ENCODE measurements at regions not wholly inside any gene's neighbourhood (a gene's known extent, or its start where the extent isn't known, plus 50 kb on each side); places are given as distances from the start of the nearest gene placed in this dataset.

GRCh38 chr2:186294248-186294888, 191.7 kb upstream of the ZC3H15 start:
- H3K36me3 Mint-ChIP-seq (ENCODE audit: low read depth): no peaks in the 10 kb centered on the region
- no peak overlapping the region for H3K27ac Mint-ChIP-seq
- peaks cover 4% of the 10 kb centered on the region for H3K9me3 Mint-ChIP-seq
- no peaks in the 10 kb centered on the region for H3K27me3 Mint-ChIP-seq (ENCODE audit: low read depth)
- H3K4me3 Mint-ChIP-seq: no peak overlapping the region
- H3K4me1 Mint-ChIP-seq (ENCODE audit: low read depth): no peaks in the 10 kb centered on the region

DNA sequence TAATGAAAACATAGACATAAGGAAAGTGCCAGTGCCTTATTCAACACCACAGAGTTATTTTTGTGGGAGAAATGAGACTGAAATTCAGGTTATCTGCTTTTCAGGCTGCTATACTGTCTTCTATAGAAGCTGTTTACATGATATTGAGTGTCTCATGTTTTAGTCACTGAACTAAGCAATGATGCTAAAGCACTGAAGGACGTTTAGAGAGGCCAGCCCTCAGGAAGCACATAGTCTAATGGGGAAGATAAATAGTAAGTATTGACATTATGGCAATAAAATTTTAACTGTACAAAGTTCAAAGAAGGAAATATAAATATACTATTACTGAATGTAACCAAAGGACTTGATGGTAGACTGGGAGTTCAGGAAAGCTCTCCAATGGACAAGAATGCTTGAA, 186.4 kb upstream of the ZC3H15 start:
- no peaks in the 10 kb centered on the region for H3K27me3 Mint-ChIP-seq (ENCODE audit: low read depth)
- H3K36me3 Mint-ChIP-seq (ENCODE audit: low read depth): no peaks in the 10 kb centered on the region
- no peak overlapping the region for H3K4me3 Mint-ChIP-seq
- H3K9me3 Mint-ChIP-seq: no peaks in the 10 kb centered on the region
- H3K27ac Mint-ChIP-seq: no peak overlapping the region
- H3K4me1 Mint-ChIP-seq (ENCODE audit: low read depth): no peaks in the 10 kb centered on the region

GRCh38 chr2:186302263-186302662, 183.8 kb upstream of the ZC3H15 start:
- Mint-ChIP-seq H3K4me1 (ENCODE audit: low read depth) (no peaks in the 10 kb centered on the region), H3K27ac (no peak overlapping the region), H3K4me3 (no peak overlapping the region), H3K27me3 (ENCODE audit: low read depth) (no peaks in the 10 kb centered on the region), H3K9me3 (peaks cover 3% of the 10 kb centered on the region), H3K36me3 (ENCODE audit: low read depth) (no peaks in the 10 kb centered on the region)

- H3K36me3 Mint-ChIP-seq (ENCODE audit: low read depth): no peaks in the 10 kb centered on the region
- no peak overlapping the region for H3K27ac Mint-ChIP-seq
- H3K27me3 Mint-ChIP-seq (ENCODE audit: low read depth): no peaks in the 10 kb centered on the region
- peaks cover 3% of the 10 kb centered on the region for H3K9me3 Mint-ChIP-seq
- no peaks in the 10 kb centered on the region for H3K4me1 Mint-ChIP-seq (ENCODE audit: low read depth)
- no peak overlapping the region for H3K4me3 Mint-ChIP-seq
Measured at GRCh38 chr2:186303091-186303490, 183.0 kb upstream of the ZC3H15 start.

GRCh38 chr2:186304064-186304463, 182.0 kb upstream of the ZC3H15 start:
- peaks cover 3% of the 10 kb centered on the region for H3K9me3 Mint-ChIP-seq
- H3K36me3 Mint-ChIP-seq (ENCODE audit: low read depth): no peaks in the 10 kb centered on the region
- no peak overlapping the region for H3K4me3 Mint-ChIP-seq
- no peaks in the 10 kb centered on the region for H3K4me1 Mint-ChIP-seq (ENCODE audit: low read depth)
- no peak overlapping the region for H3K27ac Mint-ChIP-seq
- no peaks in the 10 kb centered on the region for H3K27me3 Mint-ChIP-seq (ENCODE audit: low read depth)

- no peaks in the 10 kb centered on the region for H3K27me3 Mint-ChIP-seq (ENCODE audit: low read depth)
- peaks cover 3% of the 10 kb centered on the region for H3K9me3 Mint-ChIP-seq
- H3K27ac Mint-ChIP-seq: no peak overlapping the region
- no peaks in the 10 kb centered on the region for H3K4me1 Mint-ChIP-seq (ENCODE audit: low read depth)
- H3K4me3 Mint-ChIP-seq: no peak overlapping the region
- no peaks in the 10 kb centered on the region for H3K36me3 Mint-ChIP-seq (ENCODE audit: low read depth)
Measured at GRCh38 chr2:186306754-186307153, 179.3 kb upstream of the ZC3H15 start.

DNA sequence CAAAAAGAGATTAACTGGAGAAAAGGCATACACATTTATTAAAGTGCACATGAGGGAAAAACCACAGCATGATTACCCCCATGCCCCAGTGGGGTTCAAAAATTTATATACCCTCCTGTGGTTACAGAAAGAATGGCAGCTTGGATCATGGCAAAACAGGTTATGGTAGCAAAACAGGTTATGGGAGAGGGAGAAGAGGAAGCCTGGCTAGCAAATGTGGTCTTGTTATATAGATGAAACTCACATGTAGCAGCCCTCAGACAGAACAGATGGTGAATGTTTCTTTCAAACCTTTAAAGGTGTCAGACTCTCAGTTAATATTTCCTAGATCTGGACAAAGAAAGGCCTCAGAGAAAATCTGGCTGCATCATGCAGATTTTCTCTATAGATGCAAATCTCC, 178.2 kb upstream of the ZC3H15 start:
- H3K4me1 Mint-ChIP-seq (ENCODE audit: low read depth): no peaks in the 10 kb centered on the region

DNA sequence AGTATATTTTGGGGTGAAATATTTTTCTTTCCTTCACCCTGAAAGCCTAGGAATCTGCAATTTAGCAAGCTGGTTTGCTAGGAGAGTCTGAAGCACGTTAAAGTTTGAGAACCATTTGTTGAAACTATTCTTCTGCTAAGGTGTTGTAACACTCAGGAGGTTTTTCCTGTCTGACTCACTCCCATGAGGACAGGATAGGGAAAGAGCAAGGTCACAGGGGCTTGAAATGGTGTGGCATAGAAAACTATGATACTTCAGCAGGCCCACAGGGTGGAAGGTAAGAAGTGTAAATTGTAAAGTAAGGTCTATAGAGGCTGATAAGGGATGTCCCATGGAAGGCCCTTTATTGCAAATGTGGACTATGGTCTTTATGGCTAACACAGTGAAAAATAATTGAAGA, 177.7 kb upstream of the ZC3H15 start:
- Mint-ChIP-seq H3K4me3 (no peak overlapping the region), H3K4me1 (ENCODE audit: low read depth) (no peaks in the 10 kb centered on the region), H3K36me3 (ENCODE audit: low read depth) (no peaks in the 10 kb centered on the region), H3K27me3 (ENCODE audit: low read depth) (no peaks in the 10 kb centered on the region), H3K27ac (no peak overlapping the region), H3K9me3 (peaks cover 13% of the 10 kb centered on the region)

More for the DNA sequence above, 178.2 kb upstream of the ZC3H15 start:
- H3K4me3 Mint-ChIP-seq: no peak overlapping the region
- peaks cover 13% of the 10 kb centered on the region for H3K9me3 Mint-ChIP-seq
- no peaks in the 10 kb centered on the region for H3K27me3 Mint-ChIP-seq (ENCODE audit: low read depth)
- no peak overlapping the region for H3K27ac Mint-ChIP-seq
- H3K36me3 Mint-ChIP-seq (ENCODE audit: low read depth): no peaks in the 10 kb centered on the region

DNA sequence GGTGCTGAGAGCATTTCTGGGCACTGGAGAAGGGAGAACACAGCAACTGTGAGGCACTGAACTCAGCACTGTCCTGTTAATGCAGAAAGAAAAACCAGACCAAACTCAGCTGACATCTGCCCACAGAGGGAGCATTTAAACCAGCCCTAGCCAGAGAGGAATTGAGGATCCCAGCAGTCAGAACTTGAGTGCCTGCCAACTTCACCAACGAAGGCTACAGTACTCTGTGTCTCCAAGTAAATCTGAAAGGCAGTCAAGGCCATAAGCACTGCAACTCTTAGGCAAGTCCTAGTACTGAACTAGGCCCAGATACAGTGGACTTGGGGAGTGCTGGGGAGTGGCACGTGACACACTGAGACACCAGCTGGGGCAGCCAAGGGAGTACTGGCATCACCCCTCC, 176.2 kb upstream of the ZC3H15 start:
- H3K27me3 Mint-ChIP-seq (ENCODE audit: low read depth): no peaks in the 10 kb centered on the region
- peaks cover 19% of the 10 kb centered on the region for H3K9me3 Mint-ChIP-seq
- no peaks in the 10 kb centered on the region for H3K36me3 Mint-ChIP-seq (ENCODE audit: low read depth)
- H3K27ac Mint-ChIP-seq: no peak overlapping the region
- H3K4me3 Mint-ChIP-seq: no peak overlapping the region
- no peaks in the 10 kb centered on the region for H3K4me1 Mint-ChIP-seq (ENCODE audit: low read depth)

DNA sequence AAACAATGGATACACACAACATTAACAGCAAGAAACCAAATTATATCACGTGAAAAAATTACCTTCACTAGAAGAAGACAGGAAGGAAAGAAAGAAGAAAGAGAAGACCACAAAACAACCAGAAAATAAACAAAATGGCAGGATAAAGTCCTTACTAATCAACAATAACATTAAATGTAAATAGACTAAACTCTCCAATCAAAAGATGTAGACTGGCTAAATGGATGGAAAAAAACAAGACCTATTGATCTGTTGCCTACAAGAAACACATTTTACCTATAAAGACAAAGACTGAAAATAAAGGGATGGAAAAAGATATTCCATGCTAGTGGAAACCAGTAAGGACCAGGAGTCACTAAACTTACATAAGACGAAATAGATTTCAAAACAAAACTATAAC, 167.0 kb upstream of the ZC3H15 start:
- no peak overlapping the region for H3K27ac Mint-ChIP-seq
- H3K4me1 Mint-ChIP-seq (ENCODE audit: low read depth): no peaks in the 10 kb centered on the region
- H3K27me3 Mint-ChIP-seq (ENCODE audit: low read depth): no peaks in the 10 kb centered on the region
- H3K4me3 Mint-ChIP-seq: no peak overlapping the region
- H3K9me3 Mint-ChIP-seq: peaks cover 43% of the 10 kb centered on the region
- no peaks in the 10 kb centered on the region for H3K36me3 Mint-ChIP-seq (ENCODE audit: low read depth)

GRCh38 chr2:186325827-186326535, 160.1 kb upstream of the ZC3H15 start:
- Mint-ChIP-seq H3K9me3 (peaks cover 15% of the 10 kb centered on the region), H3K4me3 (no peak overlapping the region), H3K27ac (no peak overlapping the region), H3K4me1 (ENCODE audit: low read depth) (no peaks in the 10 kb centered on the region), H3K27me3 (ENCODE audit: low read depth) (no peaks in the 10 kb centered on the region), H3K36me3 (ENCODE audit: low read depth) (no peaks in the 10 kb centered on the region)

DNA sequence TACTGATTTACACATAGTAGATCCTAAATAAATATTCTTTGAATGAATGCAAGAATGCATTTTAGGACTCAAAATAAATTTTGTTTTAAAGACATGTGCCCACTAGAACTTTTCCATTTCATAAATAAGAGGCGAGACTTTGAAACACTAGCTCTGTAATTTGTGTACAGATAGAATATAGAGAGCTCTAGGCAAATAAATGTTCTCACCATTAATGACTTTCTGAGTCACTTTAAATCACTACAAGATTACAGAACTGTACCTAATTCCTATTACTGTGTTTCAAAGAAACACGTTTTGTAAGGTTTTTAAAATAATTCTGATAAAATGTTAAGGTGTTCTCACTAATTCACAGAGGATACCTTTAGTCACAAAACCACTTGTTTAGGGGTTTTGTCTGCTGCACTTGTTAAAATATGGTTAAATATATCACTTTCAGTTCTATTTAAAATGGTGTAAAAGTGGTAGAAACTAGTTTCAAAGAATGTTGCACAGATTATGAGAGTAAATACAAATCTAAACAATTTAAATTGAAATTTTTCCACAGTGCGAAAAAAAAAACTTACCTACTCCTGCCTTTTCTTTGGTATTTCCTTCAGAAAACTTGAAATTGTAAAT, 158.7 kb upstream of the ZC3H15 start:
- Mint-ChIP-seq H3K4me3 (no peak overlapping the region), H3K36me3 (ENCODE audit: low read depth) (no peaks in the 10 kb centered on the region), H3K27ac (no peak overlapping the region), H3K9me3 (peaks cover 6% of the 10 kb centered on the region), H3K4me1 (ENCODE audit: low read depth) (no peaks in the 10 kb centered on the region), H3K27me3 (ENCODE audit: low read depth) (no peaks in the 10 kb centered on the region)

GRCh38 chr2:186328838-186329237, 157.2 kb upstream of the ZC3H15 start:
- Mint-ChIP-seq H3K27ac (no peak overlapping the region), H3K4me1 (ENCODE audit: low read depth) (no peaks in the 10 kb centered on the region), H3K36me3 (ENCODE audit: low read depth) (no peaks in the 10 kb centered on the region), H3K9me3 (peaks cover under 1% of the 10 kb centered on the region), H3K27me3 (ENCODE audit: low read depth) (no peaks in the 10 kb centered on the region), H3K4me3 (no peak overlapping the region)

- peaks cover 5% of the 10 kb centered on the region for H3K9me3 Mint-ChIP-seq
- H3K27me3 Mint-ChIP-seq (ENCODE audit: low read depth): no peaks in the 10 kb centered on the region
- H3K4me1 Mint-ChIP-seq (ENCODE audit: low read depth): no peaks in the 10 kb centered on the region
- no peak overlapping the region for H3K27ac Mint-ChIP-seq
- no peaks in the 10 kb centered on the region for H3K36me3 Mint-ChIP-seq (ENCODE audit: low read depth)
- no peak overlapping the region for H3K4me3 Mint-ChIP-seq
Measured at GRCh38 chr2:186330050-186330449, 156.0 kb upstream of the ZC3H15 start.

DNA sequence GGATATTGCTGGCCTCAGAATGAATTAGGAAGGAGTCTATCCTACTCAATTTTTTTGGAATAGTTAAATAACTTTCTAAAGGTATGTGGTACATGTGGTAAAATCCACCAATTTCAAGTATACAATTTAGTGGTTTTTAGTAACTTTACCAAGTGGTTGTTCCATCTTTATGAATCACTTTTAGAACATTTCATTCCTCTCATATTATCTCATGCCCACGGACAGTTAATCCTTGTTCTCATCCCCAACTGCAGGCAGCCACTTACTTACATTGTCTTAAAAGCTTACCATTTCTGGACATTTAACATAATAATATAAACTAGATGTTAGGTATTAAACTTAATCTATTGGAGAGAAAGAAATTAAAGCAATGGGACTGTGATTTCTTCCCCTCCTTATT, 146.3 kb upstream of the ZC3H15 start:
- Mint-ChIP-seq H3K27me3 (ENCODE audit: low read depth) (no peaks in the 10 kb centered on the region), H3K4me3 (no peak overlapping the region), H3K9me3 (peaks cover 19% of the 10 kb centered on the region), H3K4me1 (ENCODE audit: low read depth) (no peaks in the 10 kb centered on the region), H3K27ac (no peak overlapping the region), H3K36me3 (ENCODE audit: low read depth) (no peaks in the 10 kb centered on the region)

Data from T-helper 1 cell treated with Interleukin-12 subunit alpha and Interleukin-12 subunit beta and Interleukin-4 antibody, amounts not matched to agents 30 μg/mL and 1 μg/mL, for 36 hours (primary cell).